Testis (tissue), 2 donors: ENCODE measurements at regions not wholly inside any gene's neighbourhood (a gene's known extent, or its start where the extent isn't known, plus 50 kb on each side); places are given as distances from the start of the nearest gene placed in this dataset.

Experiments used
- DNase-seq: peaks from one replicate; pipeline ENCODE4 v3.0.0-alpha.2; 2019
- H3K27ac ChIP-seq, 2 donors: fragments of 200-600 bp; sonication (generic); one replicate each; pipeline ENCODE4 v1.5.1; 2019
- H3K27me3 ChIP-seq: fragments of 200-600 bp; sonication (generic); one replicate; pipeline ENCODE4 v1.5.1; 2019
- H3K36me3 ChIP-seq: fragments of 200-600 bp; sonication (generic); one replicate; pipeline ENCODE4 v1.5.1; 2017; ENCODE audit warnings: low read depth; ENCODE audit errors: missing control alignments
- H3K4me1 ChIP-seq: fragments of 200-600 bp; sonication (generic); one replicate; pipeline ENCODE4 v1.5.1; 2019
- H3K4me3 ChIP-seq, 2 donors: fragments of 200-600 bp; sonication (generic); one replicate each; pipeline ENCODE4 v1.5.1; 2017 to 2019
- H3K9me3 ChIP-seq: fragments of 200-600 bp; sonication (generic); one replicate; pipeline ENCODE4 v1.5.1; 2017
- POLR2A ChIP-seq: fragments of 450-650 bp; IDR thresholded peaks from one replicate; pipeline ENCODE4 v1.6.1; 2017; ENCODE audit warnings: antibody characterized with exemption, mild to moderate bottlenecking, moderate library complexity
- WGBS, 2 donors: methylation state at CpG; one replicate each; pipeline ENCODE4 v1.1.5; 2018; 5-methylcytosine and 5-hydroxymethylcytosine counted together
- intact Hi-C: fragments of 100-400 bp; cut with DNase I; formaldehyde crosslinking; loops from one replicate; pipeline ENCODE4 v1.15.1; 2023; ENCODE audit warnings: low total_unique reads
- TF ChIP-seq, protein P1 (sequence below), 3 experiments: fragments of 450-650 bp in 2 of 3; fragments of 200-600 bp in 1 of 3; sonication (generic) in 1 of 3; IDR thresholded peaks; one replicate each; pipeline ENCODE4 v1.5.1; 2016 to 2019; ENCODE audit warnings: antibody characterized with exemption in 3 of 3, mild to moderate bottlenecking in 2 of 3, moderate library complexity in 1 of 3

DNA sequence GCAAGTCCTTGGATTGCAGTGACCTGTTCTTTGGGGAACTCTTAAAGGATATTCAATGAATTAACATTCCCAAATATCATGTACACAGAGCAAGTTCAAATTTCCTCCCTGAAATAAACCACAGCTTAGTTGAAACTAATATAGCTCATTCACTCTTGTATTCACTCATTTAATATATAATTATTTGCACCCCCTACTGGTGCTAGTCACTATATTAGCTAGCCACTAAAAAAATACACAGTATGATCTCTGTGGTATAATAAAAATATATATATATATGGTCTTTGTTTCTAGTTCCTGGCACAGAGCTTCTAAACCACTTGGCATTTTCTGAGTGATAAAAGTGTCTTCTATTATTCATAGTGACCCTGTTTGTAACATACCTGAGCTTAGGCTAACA is 177.3 kb upstream of the LYPLAL1 start:
- no peak overlapping the region for H3K27ac ChIP-seq
- TF ChIP-seq POLR2A: no peak
- TF ChIP-seq, protein P1, sequence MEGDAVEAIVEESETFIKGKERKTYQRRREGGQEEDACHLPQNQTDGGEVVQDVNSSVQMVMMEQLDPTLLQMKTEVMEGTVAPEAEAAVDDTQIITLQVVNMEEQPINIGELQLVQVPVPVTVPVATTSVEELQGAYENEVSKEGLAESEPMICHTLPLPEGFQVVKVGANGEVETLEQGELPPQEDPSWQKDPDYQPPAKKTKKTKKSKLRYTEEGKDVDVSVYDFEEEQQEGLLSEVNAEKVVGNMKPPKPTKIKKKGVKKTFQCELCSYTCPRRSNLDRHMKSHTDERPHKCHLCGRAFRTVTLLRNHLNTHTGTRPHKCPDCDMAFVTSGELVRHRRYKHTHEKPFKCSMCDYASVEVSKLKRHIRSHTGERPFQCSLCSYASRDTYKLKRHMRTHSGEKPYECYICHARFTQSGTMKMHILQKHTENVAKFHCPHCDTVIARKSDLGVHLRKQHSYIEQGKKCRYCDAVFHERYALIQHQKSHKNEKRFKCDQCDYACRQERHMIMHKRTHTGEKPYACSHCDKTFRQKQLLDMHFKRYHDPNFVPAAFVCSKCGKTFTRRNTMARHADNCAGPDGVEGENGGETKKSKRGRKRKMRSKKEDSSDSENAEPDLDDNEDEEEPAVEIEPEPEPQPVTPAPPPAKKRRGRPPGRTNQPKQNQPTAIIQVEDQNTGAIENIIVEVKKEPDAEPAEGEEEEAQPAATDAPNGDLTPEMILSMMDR (IDR thresholded peaks at IDR 0.05): no peak
- H3K9me3 ChIP-seq: no peaks in the 10 kb centered on the region
- no peak overlapping the region for H3K4me3 ChIP-seq
- no peaks in the 10 kb centered on the region for H3K27me3 ChIP-seq
- H3K4me1 ChIP-seq: no peaks in the 10 kb centered on the region
- intact Hi-C loops: no loop called here
- H3K36me3 ChIP-seq: no peaks in the 10 kb centered on the region
- DNase-seq: no peak

DNA sequence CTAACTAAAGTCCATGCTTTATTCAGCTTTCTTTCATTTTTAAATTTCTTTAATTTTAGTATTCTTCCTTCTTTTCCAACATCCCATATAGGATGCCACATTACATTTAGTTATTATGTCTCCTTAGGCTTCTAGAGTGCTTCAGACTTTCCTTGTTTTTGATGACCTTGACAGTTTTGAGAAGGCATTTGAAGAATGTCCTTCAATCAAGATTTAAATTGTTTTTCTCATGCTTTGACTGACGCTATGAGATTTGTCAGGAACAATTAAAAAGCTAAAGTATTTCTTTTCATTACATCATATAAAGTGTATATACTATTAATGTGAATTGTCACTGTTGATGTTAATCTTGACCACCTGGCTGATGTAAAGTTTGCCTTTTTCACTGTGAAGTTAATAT is 173.7 kb upstream of the LYPLAL1 start:
- no peak for DNase-seq
- Histone ChIP-seq H3K9me3 (peaks cover 2% of the 10 kb centered on the region), H3K27me3 (no peaks in the 10 kb centered on the region), H3K27ac (no peak overlapping the region), H3K4me3 (no peak overlapping the region), H3K4me1 (no peaks in the 10 kb centered on the region), H3K36me3 (no peaks in the 10 kb centered on the region)
- intact Hi-C loops: no loop called here
- 38 to 67% methylated on average over 1 of the region's 1 CpG for WGBS, 2 donors
- TF ChIP-seq POLR2A: no peak
- TF ChIP-seq, protein P1 (IDR thresholded peaks at IDR 0.05): no peak

DNA sequence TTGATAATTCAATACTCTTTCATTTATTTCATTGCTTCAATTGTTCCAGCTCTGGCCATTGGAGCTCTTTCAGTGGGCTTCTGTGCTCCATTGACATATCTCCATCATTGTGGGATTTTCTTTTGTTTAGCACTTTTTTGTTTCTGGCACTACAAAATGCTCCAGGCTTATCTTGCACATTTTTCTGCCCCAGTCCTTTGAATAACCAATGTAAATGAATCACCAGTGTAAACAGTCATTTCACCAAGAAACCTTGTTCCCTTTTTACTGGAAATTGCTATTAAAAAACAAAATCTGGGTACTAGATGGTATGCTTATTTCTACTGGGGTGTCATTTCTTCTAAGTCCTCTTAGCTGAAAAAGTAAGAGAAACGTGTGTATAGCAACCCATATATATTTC is 173.0 kb upstream of the LYPLAL1 start:
- TF ChIP-seq, protein P1 (IDR thresholded peaks at IDR 0.05): no peak
- TF ChIP-seq POLR2A: no peak
- no peak overlapping the region for H3K4me3 ChIP-seq
- H3K27me3 ChIP-seq: no peaks in the 10 kb centered on the region
- peaks cover 2% of the 10 kb centered on the region for H3K9me3 ChIP-seq
- WGBS, 2 donors: 80 to 81% methylated on average over 1 of the region's 1 CpG
- H3K27ac ChIP-seq: no peak overlapping the region
- intact Hi-C loops: no loop called here
- DNase-seq: no peak
- no peaks in the 10 kb centered on the region for H3K4me1 ChIP-seq
- H3K36me3 ChIP-seq: no peaks in the 10 kb centered on the region

DNA sequence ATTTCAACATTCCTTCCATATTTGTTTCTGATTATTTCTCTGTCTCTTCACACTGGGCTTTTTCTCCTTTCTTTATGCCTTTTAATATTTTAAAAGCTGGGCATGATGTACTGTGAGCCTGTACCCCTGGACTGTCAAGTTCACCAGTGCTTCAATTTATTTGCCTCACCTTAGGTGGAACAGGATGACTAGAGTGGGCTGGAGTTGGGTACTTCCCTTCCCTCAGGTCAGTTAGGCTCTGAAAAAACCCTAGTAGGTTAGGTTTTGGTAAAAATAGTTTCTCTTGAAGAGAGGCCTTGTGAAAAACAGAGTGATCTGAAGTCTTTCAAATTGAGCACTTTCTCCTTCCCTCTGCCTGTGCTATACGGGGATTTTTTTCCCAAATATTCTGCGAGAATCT is 163.0 kb upstream of the LYPLAL1 start:
- Histone ChIP-seq H3K9me3 (no peaks in the 10 kb centered on the region), H3K36me3 (no peaks in the 10 kb centered on the region), H3K27me3 (no peaks in the 10 kb centered on the region), H3K27ac (no peak overlapping the region), H3K4me3 (no peak overlapping the region), H3K4me1 (no peaks in the 10 kb centered on the region)
- 85 to 95% methylated on average over 2 of the region's 2 CpGs for WGBS, 2 donors
- DNase-seq: no peak
- TF ChIP-seq, protein P1 (IDR thresholded peaks at IDR 0.05): no peak
- TF ChIP-seq POLR2A: no peak
- intact Hi-C loops: no loop called here

DNA sequence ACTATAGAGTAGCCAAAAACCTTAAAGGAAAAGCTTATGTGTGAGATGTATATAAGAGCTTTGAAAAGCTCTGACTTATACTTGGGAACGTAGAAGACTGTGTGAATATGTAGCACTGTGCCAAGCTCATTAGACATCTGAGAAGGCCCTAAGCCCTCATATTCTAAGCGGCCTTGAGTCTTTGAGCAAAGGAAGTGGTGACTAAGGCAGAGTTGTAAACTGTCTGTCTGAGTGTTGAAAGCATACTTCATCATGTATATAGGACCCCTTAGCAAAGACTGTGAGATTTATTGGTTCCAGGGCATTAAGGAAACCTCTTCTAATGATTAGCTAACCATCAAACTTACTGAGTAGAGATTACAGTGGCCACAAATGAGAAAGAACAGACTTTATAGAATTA is 153.3 kb upstream of the LYPLAL1 start:
- H3K27ac ChIP-seq: no peak overlapping the region
- no peak for DNase-seq
- H3K27me3 ChIP-seq: no peaks in the 10 kb centered on the region
- WGBS, 2 donors: 81 to 94% methylated on average over 2 of the region's 2 CpGs
- H3K36me3 ChIP-seq: no peaks in the 10 kb centered on the region
- H3K4me1 ChIP-seq: no peaks in the 10 kb centered on the region
- H3K4me3 ChIP-seq: no peak overlapping the region
- no peaks in the 10 kb centered on the region for H3K9me3 ChIP-seq
- intact Hi-C loops: no loop called here
- no peak for TF ChIP-seq POLR2A
- TF ChIP-seq, protein P1 (IDR thresholded peaks at IDR 0.05): no peak
